Cardiac muscle cell (in vitro differentiated cells and primary cell): ENCODE measurements at regions not wholly inside any gene's neighbourhood (a gene's known extent, or its start where the extent isn't known, plus 50 kb on each side); places are given as distances from the start of the nearest gene placed in this dataset.
A peak's percentile ranks its signal among the peaks of the same experiment; 100 is the strongest.
"Not testable (repeated sequence)": the region's sequence is repeated elsewhere in the genome, so short reads cannot be mapped to it uniquely, and the experiment has no call there.

Source experiments
- DNase-seq, 2 donors: peaks; one replicate each; pipeline versions ENCODE4 v3.0.0 to v3.0.0-alpha.2; 2010 to 2017; ENCODE audit warnings: low read depth in 1 of 2, low spot score in 1 of 2
- H3K27ac ChIP-seq: fragments of 200-600 bp; sonication (generic); 2 replicates; pipeline ENCODE4 v1.5.1; 2016
- H3K27me3 ChIP-seq: fragments of 200-600 bp; sonication (generic); 2 replicates; pipeline ENCODE4 v1.6.0; 2016; ENCODE audit warnings: control low read depth
- H3K36me3 ChIP-seq: fragments of 200-600 bp; sonication (generic); 2 replicates; pipeline ENCODE4 v1.5.1; 2016; ENCODE audit warnings: control low read depth
- H3K4me1 ChIP-seq: fragments of 200-600 bp; sonication (generic); 2 replicates; pipeline ENCODE4 v1.8.1; 2017; ENCODE audit warnings: low read depth, mild to moderate bottlenecking, mixed run types
- H3K4me3 ChIP-seq: fragments of 200-600 bp; sonication (generic); 2 replicates; pipeline ENCODE4 v1.5.1; 2016; ENCODE audit warnings: mild to moderate bottlenecking
- H3K9me3 ChIP-seq: fragments of 200-600 bp; sonication (generic); 2 replicates; pipeline ENCODE4 v1.5.1; 2017; ENCODE audit warnings: low read depth, mild to moderate bottlenecking, control low read depth
- TF ChIP-seq, protein P1 (sequence below): IDR thresholded peaks from 2 replicates; pipeline ENCODE4 v1.5.1; 2012; ENCODE audit warnings: low read depth, mild to moderate bottlenecking, low read length

DNA sequence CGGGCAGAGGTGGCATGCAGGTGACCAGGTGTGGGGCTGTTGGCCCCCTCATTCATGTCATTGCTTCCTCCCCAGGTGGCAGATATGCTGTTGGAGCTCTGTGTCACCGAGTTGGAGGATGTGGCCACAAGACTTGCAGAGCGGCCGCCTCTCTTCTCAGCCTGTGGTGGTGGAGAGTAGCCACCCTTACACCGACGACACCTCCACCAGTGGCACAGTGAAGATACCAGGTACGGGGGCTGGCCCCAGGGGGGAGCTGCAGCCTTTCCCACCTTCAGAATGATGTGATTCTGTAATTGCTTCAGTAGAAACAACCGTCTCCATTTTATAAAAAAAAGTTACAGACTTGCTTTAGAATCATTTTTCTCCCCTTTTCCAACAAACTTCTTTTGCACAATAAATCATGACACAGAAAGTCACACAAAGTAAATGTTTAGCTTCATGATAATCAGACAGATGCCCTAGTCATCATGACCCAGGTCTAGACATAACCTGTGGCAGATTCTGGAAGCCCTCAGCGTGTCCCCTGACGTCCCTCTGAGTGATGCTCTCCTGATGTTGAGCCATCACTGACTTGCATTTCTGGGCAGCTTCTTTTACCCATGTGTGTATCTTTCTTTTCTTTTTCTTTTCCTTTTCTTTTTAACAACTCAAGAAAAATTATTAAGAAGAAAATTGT is 76.0 kb upstream of the FAN1 start:
- no peak overlapping the region for H3K4me3 ChIP-seq
- H3K36me3 ChIP-seq: no peaks in the 10 kb centered on the region
- H3K9me3 ChIP-seq: no peaks in the 10 kb centered on the region
- H3K4me1 ChIP-seq: no peaks in the 10 kb centered on the region
- no peak overlapping the region for H3K27ac ChIP-seq
- TF ChIP-seq, protein P1, sequence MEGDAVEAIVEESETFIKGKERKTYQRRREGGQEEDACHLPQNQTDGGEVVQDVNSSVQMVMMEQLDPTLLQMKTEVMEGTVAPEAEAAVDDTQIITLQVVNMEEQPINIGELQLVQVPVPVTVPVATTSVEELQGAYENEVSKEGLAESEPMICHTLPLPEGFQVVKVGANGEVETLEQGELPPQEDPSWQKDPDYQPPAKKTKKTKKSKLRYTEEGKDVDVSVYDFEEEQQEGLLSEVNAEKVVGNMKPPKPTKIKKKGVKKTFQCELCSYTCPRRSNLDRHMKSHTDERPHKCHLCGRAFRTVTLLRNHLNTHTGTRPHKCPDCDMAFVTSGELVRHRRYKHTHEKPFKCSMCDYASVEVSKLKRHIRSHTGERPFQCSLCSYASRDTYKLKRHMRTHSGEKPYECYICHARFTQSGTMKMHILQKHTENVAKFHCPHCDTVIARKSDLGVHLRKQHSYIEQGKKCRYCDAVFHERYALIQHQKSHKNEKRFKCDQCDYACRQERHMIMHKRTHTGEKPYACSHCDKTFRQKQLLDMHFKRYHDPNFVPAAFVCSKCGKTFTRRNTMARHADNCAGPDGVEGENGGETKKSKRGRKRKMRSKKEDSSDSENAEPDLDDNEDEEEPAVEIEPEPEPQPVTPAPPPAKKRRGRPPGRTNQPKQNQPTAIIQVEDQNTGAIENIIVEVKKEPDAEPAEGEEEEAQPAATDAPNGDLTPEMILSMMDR: no peak
- no peak for DNase-seq
- no peaks in the 10 kb centered on the region for H3K27me3 ChIP-seq

DNA sequence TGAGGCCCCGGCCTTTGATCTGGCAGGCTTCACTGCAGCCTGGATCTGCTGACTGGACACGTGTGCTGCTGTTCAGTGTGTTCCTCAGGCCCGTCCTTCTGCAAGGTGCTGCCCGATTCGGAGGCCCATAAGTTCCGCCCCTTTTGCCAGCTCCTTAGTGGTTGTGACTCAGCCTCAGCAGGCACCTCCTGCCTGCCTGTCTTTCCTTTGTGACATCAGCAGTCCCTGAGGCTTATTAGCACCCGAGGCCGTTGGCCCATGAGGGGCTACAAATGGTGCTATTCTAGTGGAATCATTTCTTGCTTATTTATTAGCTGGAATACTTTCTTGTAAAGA is 75.4 kb upstream of the FAN1 start:
- not testable (repeated sequence) for H3K27ac ChIP-seq, H3K4me1 ChIP-seq, H3K36me3 ChIP-seq, H3K9me3 ChIP-seq, H3K27me3 ChIP-seq, H3K4me3 ChIP-seq
- peak in 1 of 2 donors; percentile 6 for DNase-seq

DNA sequence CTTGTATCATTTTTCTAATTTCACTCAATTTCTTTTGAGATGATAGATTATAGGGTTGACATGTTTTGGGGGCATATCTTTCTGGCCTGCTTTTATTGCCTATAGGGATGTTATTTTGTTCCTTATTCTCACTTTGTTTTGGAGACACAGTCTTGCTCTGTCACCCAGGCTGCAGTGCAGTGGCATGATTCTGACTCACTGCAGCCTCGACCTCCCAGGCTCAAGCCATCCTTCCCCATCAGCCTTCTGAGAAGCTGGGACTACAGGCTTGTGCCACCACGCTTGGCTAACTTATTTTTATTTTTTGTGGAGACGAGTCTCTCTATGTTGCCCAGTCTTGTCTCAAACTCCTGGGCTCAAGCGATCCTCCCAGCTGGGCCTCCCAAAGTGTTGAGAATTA is 72.8 kb upstream of the FAN1 start:
- TF ChIP-seq, protein P1: no peak
- no peaks in the 10 kb centered on the region for H3K27me3 ChIP-seq
- H3K27ac ChIP-seq: no peak overlapping the region
- H3K9me3 ChIP-seq: no peaks in the 10 kb centered on the region
- DNase-seq: no peak
- no peaks in the 10 kb centered on the region for H3K36me3 ChIP-seq
- H3K4me3 ChIP-seq: no peak overlapping the region
- no peaks in the 10 kb centered on the region for H3K4me1 ChIP-seq

DNA sequence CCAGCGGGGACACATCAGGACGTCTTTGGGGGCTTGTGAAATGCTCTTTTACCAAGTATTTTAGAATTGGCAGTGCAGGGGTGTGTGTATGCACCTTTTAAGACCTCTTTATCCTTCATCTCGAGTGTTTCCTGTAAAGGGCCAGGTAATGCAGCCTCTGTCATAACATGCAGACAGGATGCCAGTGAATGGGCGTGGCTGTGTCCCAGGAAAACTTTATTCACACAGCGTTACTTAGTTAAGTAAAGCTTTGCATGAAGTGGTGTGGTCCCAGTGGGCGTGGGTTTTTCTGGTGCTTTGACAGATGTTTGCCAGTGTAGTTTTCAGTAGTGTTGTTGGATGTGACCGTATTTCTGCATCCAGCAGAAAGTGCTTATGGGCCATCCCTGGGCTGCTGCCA is 70.3 kb upstream of the FAN1 start:
- not testable (repeated sequence) for DNase-seq, H3K27me3 ChIP-seq, H3K4me1 ChIP-seq, H3K9me3 ChIP-seq, H3K36me3 ChIP-seq, H3K4me3 ChIP-seq, H3K27ac ChIP-seq

DNA sequence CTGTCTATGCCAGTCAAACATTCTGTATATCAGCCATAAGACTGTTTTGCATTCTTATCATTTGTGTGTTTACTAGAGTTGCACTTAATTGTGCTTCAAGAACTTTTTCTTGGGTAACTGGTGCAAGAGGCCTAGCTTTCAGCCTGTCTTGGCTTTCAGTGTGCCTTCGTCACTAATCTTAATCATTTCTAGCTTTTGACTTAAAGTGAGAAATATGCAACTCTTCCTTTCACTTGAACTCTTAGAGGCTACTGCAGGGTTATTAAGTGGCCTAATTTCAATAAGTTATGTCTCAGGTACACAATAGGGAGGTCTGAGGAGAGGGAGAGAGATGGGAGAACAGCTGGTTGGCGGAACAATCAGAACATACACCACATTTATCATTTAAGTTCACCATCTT is 62.1 kb upstream of the FAN1 start:
- not testable (repeated sequence) for H3K36me3 ChIP-seq, H3K27ac ChIP-seq, H3K9me3 ChIP-seq, H3K27me3 ChIP-seq, H3K4me3 ChIP-seq, DNase-seq, H3K4me1 ChIP-seq

DNA sequence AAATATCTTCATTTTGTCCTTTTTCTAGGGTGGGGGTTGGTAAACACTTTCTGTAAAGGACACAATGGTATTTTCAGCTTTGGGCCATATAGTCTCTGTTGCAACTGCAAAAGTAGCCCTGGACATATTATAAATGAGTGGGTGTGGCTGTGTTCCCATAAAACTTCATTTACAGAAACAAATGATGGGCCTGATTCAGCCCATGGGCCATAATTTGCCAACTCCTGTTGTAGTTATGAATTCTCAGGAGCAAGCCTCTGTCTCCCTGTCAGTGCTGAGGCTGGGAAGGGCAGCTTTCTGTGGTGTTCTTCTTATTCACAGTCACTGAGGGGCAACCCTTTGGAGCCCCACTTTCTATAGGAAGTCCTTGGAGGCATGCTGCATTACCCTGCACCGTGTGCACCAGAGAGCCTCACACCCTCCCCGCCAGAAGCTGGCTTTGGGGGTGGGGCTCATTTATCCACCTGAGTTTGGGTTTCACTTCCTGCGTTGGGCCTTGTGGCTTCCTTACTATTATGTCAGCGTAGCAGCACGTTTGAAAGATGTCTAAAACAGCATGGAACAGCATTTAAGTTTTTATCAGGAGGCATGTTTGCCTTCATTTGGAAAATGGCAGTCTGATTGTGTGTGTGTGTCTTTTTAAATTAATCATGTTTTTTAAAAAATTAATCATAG is 60.8 kb upstream of the FAN1 start:
- not testable (repeated sequence) for H3K27ac ChIP-seq

DNA sequence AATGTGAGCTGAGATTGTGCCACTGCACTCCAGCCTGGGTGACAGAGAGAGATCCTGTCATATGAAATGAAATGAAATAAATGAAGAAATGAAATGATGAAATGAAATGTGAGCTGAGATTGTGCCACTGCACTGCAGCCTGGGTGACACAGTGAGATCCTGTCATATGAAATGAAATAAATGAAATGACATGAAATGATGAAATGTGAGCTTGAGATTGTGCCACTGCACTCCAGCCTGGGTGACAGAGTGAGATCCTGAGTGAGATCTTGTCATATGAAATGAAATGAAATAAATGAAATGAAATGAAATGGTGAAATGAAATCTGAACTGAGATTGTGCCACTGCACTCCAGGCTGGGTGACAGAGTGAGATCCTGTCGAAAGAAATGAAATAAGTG is 58.2 kb upstream of the FAN1 start:
- H3K27me3 ChIP-seq: not testable (repeated sequence)

More for the DNA sequence above, 60.8 kb upstream of the FAN1 start:
- DNase-seq, H3K27me3 ChIP-seq, H3K4me1 ChIP-seq, H3K36me3 ChIP-seq, H3K9me3 ChIP-seq, H3K4me3 ChIP-seq: not testable (repeated sequence)

More for the DNA sequence above, 58.2 kb upstream of the FAN1 start:
- not testable (repeated sequence) for DNase-seq, H3K4me1 ChIP-seq, H3K9me3 ChIP-seq, H3K36me3 ChIP-seq, H3K27ac ChIP-seq, H3K4me3 ChIP-seq
